Nephron (organoid): ENCODE measurements at regions not wholly inside any gene's neighbourhood (a gene's known extent, or its start where the extent isn't known, plus 50 kb on each side); places are given as distances from the start of the nearest gene placed in this dataset.

Source experiments
- H3K27ac Mint-ChIP-seq, 3 experiments: 2 replicates each; pipeline ENCODE4 v1.8.0; 2020; ENCODE audit warnings: mixed read lengths in 3 of 3, mild to moderate bottlenecking in 2 of 3, moderate library complexity in 1 of 3
- H3K27me3 Mint-ChIP-seq: 2 replicates; pipeline ENCODE4 v1.8.0; 2021; ENCODE audit warnings: low read depth, mild to moderate bottlenecking, moderate library complexity, mixed read lengths
- H3K36me3 Mint-ChIP-seq: 2 replicates; pipeline ENCODE4 v1.8.0; 2020; ENCODE audit warnings: low read depth, mixed read lengths
- H3K4me1 Mint-ChIP-seq: 2 replicates; pipeline ENCODE4 v1.8.0; 2020; ENCODE audit warnings: mixed read lengths
- H3K4me3 Mint-ChIP-seq, 3 experiments: 2 replicates each; pipeline ENCODE4 v1.8.0; 2020; ENCODE audit warnings: mild to moderate bottlenecking in 3 of 3, mixed read lengths in 3 of 3, moderate library complexity in 2 of 3
- H3K9me3 Mint-ChIP-seq: 2 replicates; pipeline ENCODE4 v1.8.0; 2020; ENCODE audit warnings: mixed read lengths
- CTCF ChIP-seq, 3 experiments: fragments of 200-600 bp; sonication (generic); IDR thresholded peaks; one replicate each; pipeline ENCODE4 v1.5.0; 2021; ENCODE audit warnings: antibody characterized with exemption in 3 of 3; ENCODE audit not compliant: unreplicated experiment in 3 of 3

- H3K27me3 Mint-ChIP-seq: no peaks in the 10 kb centered on the region
- no peak for TF ChIP-seq CTCF (IDR thresholded peaks at IDR 0.05; ENCODE audit: unreplicated experiment in 3 of 3)
- H3K27ac Mint-ChIP-seq: no peak overlapping the region
Measured at GRCh38 chr1:212533148-212533517, 75.4 kb upstream of the ATF3 start.

GRCh38 chr1:212536586-212536985, 72.0 kb upstream of the ATF3 start:
- peaks cover 9% of the 10 kb centered on the region for H3K4me1 Mint-ChIP-seq
- no peak overlapping the region for H3K27ac Mint-ChIP-seq
- peaks cover 3% of the 10 kb centered on the region for H3K9me3 Mint-ChIP-seq
- no peak overlapping the region for H3K4me3 Mint-ChIP-seq
- H3K36me3 Mint-ChIP-seq: no peaks in the 10 kb centered on the region
- no peaks in the 10 kb centered on the region for H3K27me3 Mint-ChIP-seq
- no peak for TF ChIP-seq CTCF (IDR thresholded peaks at IDR 0.05; ENCODE audit: unreplicated experiment in 3 of 3)

More at GRCh38 chr1:212533148-212533517, 75.4 kb upstream of the ATF3 start:
- Mint-ChIP-seq H3K4me1 (peaks cover 27% of the 10 kb centered on the region), H3K9me3 (peaks cover 3% of the 10 kb centered on the region), H3K4me3 (no peak overlapping the region), H3K36me3 (no peaks in the 10 kb centered on the region)

- Mint-ChIP-seq H3K9me3 (peaks cover 3% of the 10 kb centered on the region), H3K4me3 (no peak overlapping the region), H3K27me3 (no peaks in the 10 kb centered on the region), H3K27ac (no peak overlapping the region), H3K4me1 (no peaks in the 10 kb centered on the region), H3K36me3 (no peaks in the 10 kb centered on the region)
- no peak for TF ChIP-seq CTCF (IDR thresholded peaks at IDR 0.05; ENCODE audit: unreplicated experiment in 3 of 3)
Measured at GRCh38 chr1:212537610-212538009, 71.0 kb upstream of the ATF3 start.

- H3K9me3 Mint-ChIP-seq: peaks cover 3% of the 10 kb centered on the region
Measured at GRCh38 chr1:212539737-212540430, 68.7 kb upstream of the ATF3 start.

GRCh38 chr1:212542761-212543187, 65.8 kb upstream of the ATF3 start:
- Mint-ChIP-seq H3K4me1 (no peaks in the 10 kb centered on the region), H3K27me3 (no peaks in the 10 kb centered on the region), H3K4me3 (no peak overlapping the region), H3K27ac (no peak overlapping the region), H3K9me3 (no peaks in the 10 kb centered on the region), H3K36me3 (no peaks in the 10 kb centered on the region)
- TF ChIP-seq CTCF (IDR thresholded peaks at IDR 0.05; ENCODE audit: unreplicated experiment in 3 of 3): no peak

More at GRCh38 chr1:212539737-212540430, 68.7 kb upstream of the ATF3 start:
- Mint-ChIP-seq H3K27ac (no peak overlapping the region), H3K36me3 (no peaks in the 10 kb centered on the region), H3K27me3 (no peaks in the 10 kb centered on the region), H3K4me3 (no peak overlapping the region), H3K4me1 (no peaks in the 10 kb centered on the region)
- no peak for TF ChIP-seq CTCF (IDR thresholded peaks at IDR 0.05; ENCODE audit: unreplicated experiment in 3 of 3)

GRCh38 chr1:212544110-212544509, 64.5 kb upstream of the ATF3 start:
- Mint-ChIP-seq H3K4me3 (no peak overlapping the region), H3K27ac (no peak overlapping the region), H3K36me3 (no peaks in the 10 kb centered on the region), H3K27me3 (no peaks in the 10 kb centered on the region), H3K4me1 (no peaks in the 10 kb centered on the region), H3K9me3 (no peaks in the 10 kb centered on the region)
- no peak for TF ChIP-seq CTCF (IDR thresholded peaks at IDR 0.05; ENCODE audit: unreplicated experiment in 3 of 3)
